ENCODE measurements at regions not wholly inside any gene's neighbourhood (a gene's known extent, or its start where the extent isn't known, plus 50 kb on each side); places are given as distances from the start of the nearest gene placed in this dataset.
"Not testable (repeated sequence)": the region's sequence is repeated elsewhere in the genome, so short reads cannot be mapped to it uniquely, and the experiment has no call there.

DNA sequence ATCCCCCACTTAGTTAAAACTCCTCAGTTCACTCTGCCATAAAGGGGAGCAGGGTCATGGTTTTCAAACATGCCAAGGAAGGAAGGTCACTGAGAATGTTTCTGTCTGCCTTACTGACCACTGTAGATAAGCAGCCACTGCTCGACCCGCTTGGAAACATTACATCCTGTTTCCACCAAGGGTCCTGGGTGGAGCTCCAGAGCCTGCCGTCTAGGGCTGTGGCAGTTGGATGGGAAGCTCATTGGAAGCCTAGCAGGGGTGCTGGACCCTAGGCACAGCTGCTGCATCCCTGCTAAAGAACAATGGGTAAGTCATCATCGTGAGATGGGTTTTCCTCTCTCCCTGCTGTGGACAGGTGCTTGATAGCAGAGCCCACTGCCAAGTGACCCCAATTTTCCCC, 76.0 kb upstream of the SRD5A3 start:
- H3K27me3 Mint-ChIP-seq (ENCODE audit: low read depth) = peaks cover 5% of the 10 kb centered on the region
- no peak for DNase-seq
- H3K36me3 Mint-ChIP-seq (ENCODE audit: insufficient read depth) = no peaks in the 10 kb centered on the region
- ATAC-seq = no peak
- no peak overlapping the region for H3K4me3 Mint-ChIP-seq
- H3K4me1 Mint-ChIP-seq (ENCODE audit: low read depth) = no peaks in the 10 kb centered on the region
- no peaks in the 10 kb centered on the region for H3K9me3 Mint-ChIP-seq

DNA sequence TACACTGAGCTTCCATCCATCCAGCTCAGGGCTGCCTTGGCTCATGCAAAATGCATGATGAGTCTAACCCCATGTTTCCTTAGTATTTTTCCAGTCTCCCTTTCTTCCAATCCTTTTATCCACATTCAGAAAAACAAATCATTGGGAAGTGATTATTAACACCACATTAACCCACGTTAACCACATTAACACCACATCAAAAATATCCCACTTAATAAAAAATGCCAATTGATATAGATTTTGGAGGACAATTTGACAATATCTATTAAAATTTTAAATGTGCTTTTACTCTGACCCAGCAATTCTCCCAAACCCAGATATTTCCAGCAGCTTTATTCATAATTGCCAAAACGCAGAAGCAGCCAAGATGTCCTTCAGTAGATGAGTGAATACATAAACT, 75.6 kb upstream of the SRD5A3 start:
- Mint-ChIP-seq H3K4me3 (no peak overlapping the region), H3K4me1 (ENCODE audit: low read depth) (no peaks in the 10 kb centered on the region), H3K9me3 (no peaks in the 10 kb centered on the region), H3K27me3 (ENCODE audit: low read depth) (peaks cover 5% of the 10 kb centered on the region), H3K36me3 (ENCODE audit: insufficient read depth) (no peaks in the 10 kb centered on the region)
- no peak for DNase-seq
- ATAC-seq = no peak

DNA sequence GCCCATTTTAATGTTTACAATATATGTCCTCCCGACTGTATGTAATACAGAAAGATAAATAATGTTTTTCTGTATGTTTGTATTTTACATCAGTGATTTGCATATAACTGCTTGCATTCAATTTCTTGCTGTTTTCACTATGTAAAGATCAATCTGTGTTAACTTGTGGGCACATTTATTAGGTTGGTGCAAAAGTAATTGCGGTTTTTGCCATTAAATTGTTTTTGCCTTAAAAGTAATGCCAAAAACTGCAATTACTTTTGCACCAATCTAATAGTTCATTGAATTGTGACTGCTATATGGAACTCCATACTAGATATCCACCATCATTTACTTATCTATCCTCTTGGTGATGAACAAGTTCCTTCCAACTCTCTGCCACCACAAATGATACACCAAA, 73.9 kb upstream of the SRD5A3 start:
- DNase-seq = no peak
- H3K27me3 Mint-ChIP-seq (ENCODE audit: low read depth) = peaks cover 4% of the 10 kb centered on the region
- no peaks in the 10 kb centered on the region for H3K4me1 Mint-ChIP-seq (ENCODE audit: low read depth)
- ATAC-seq = no peak
- no peaks in the 10 kb centered on the region for H3K36me3 Mint-ChIP-seq (ENCODE audit: insufficient read depth)
- no peaks in the 10 kb centered on the region for H3K9me3 Mint-ChIP-seq
- H3K4me3 Mint-ChIP-seq = no peak overlapping the region

GRCh38 chr4:55272589-55272988, 73.5 kb upstream of the SRD5A3 start:
- no peaks in the 10 kb centered on the region for H3K9me3 Mint-ChIP-seq
- ATAC-seq = no peak
- no peak overlapping the region for H3K4me3 Mint-ChIP-seq
- no peak for DNase-seq
- H3K36me3 Mint-ChIP-seq (ENCODE audit: insufficient read depth) = no peaks in the 10 kb centered on the region
- H3K4me1 Mint-ChIP-seq (ENCODE audit: low read depth) = no peaks in the 10 kb centered on the region
- peaks cover 2% of the 10 kb centered on the region for H3K27me3 Mint-ChIP-seq (ENCODE audit: low read depth)

DNA sequence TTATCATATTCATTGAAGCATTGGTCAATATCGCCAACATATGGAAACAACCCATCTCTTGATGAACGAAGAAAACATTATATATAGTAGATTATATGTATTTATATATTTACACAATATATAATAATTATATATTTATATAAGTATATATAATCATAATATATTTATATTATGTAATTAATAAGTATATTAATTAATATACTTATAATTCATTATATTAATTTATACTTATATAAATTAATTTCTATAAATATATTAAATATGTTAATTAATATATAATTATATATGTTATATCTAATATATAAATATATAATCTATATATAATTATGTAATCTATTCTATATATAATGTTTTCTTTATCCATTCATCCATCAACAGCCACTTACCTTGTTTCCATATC, 69.0 kb upstream of the SRD5A3 start:
- H3K4me1 Mint-ChIP-seq (ENCODE audit: low read depth) = no peaks in the 10 kb centered on the region
- ATAC-seq (no peak), DNase-seq (no peak)
- peaks cover 6% of the 10 kb centered on the region for H3K27me3 Mint-ChIP-seq (ENCODE audit: low read depth)
- H3K36me3 Mint-ChIP-seq (ENCODE audit: insufficient read depth) = no peaks in the 10 kb centered on the region
- no peak overlapping the region for H3K4me3 Mint-ChIP-seq
- H3K9me3 Mint-ChIP-seq = peaks cover 6% of the 10 kb centered on the region

DNA sequence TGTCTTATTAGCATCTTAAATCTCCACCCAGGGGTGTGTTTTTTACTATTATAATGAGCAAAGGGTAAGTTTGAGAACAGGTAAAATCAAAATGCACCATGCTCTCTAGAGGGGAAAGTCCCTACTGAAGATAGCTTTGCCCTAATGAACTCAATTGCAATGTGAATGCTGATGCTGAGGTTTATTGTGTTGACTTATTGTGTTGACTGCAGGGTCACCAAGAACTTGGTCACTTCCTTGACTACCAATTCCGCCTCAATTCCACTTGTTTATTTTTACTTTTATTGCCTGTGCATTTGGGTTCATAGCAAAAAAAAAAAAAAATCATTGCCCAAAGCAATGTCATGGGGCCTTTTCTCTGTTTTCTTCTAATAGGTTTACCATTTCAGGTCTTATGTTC, 67.7 kb upstream of the SRD5A3 start:
- H3K36me3 Mint-ChIP-seq (ENCODE audit: insufficient read depth) = no peaks in the 10 kb centered on the region
- H3K4me3 Mint-ChIP-seq = no peak overlapping the region
- DNase-seq (no peak), ATAC-seq (no peak)
- peaks cover 15% of the 10 kb centered on the region for H3K9me3 Mint-ChIP-seq
- peaks cover 4% of the 10 kb centered on the region for H3K27me3 Mint-ChIP-seq (ENCODE audit: low read depth)
- no peaks in the 10 kb centered on the region for H3K4me1 Mint-ChIP-seq (ENCODE audit: low read depth)

- H3K4me3 Mint-ChIP-seq; ATAC-seq; H3K36me3 Mint-ChIP-seq (ENCODE audit: insufficient read depth); H3K27me3 Mint-ChIP-seq (ENCODE audit: low read depth); H3K4me1 Mint-ChIP-seq (ENCODE audit: low read depth); DNase-seq: not testable (repeated sequence)
- peaks cover 28% of the 10 kb centered on the region for H3K9me3 Mint-ChIP-seq
Measured at GRCh38 chr4:55280474-55280873, 65.6 kb upstream of the SRD5A3 start.

- H3K36me3 Mint-ChIP-seq (ENCODE audit: insufficient read depth); H3K4me3 Mint-ChIP-seq; H3K4me1 Mint-ChIP-seq (ENCODE audit: low read depth); DNase-seq; H3K27me3 Mint-ChIP-seq (ENCODE audit: low read depth); ATAC-seq: not testable (repeated sequence)
- peaks cover 28% of the 10 kb centered on the region for H3K9me3 Mint-ChIP-seq
Measured at GRCh38 chr4:55281118-55281683, 64.8 kb upstream of the SRD5A3 start.

DNA sequence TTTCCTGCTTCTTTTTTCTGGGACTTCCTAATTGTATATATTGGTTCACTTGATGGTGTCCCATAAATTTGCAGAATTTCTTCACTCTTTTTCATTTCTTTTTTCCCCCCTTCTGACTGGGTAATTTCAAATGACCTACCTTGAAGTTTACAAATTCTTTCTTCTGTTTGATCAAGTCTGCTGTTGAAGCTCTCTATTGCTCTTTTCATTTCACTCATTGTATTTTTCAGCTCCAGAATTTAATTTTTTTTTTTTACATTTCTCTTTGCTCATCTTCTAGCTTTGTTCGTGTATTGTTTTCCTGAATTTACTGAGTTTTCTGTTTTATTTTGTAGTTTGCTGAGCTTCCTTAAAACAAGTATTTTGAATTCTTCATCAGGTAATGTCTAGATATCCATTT, 61.7 kb upstream of the SRD5A3 start:
- DNase-seq (no peak), ATAC-seq (no peak)
- H3K36me3 Mint-ChIP-seq (ENCODE audit: insufficient read depth) = no peaks in the 10 kb centered on the region
- peaks cover 28% of the 10 kb centered on the region for H3K9me3 Mint-ChIP-seq
- peaks cover 7% of the 10 kb centered on the region for H3K27me3 Mint-ChIP-seq (ENCODE audit: low read depth)
- H3K4me1 Mint-ChIP-seq (ENCODE audit: low read depth) = no peaks in the 10 kb centered on the region
- H3K4me3 Mint-ChIP-seq = no peak overlapping the region

GRCh38 chr4:55291227-55291640, 54.8 kb upstream of the SRD5A3 start:
- Mint-ChIP-seq H3K4me3 (no peak overlapping the region), H3K36me3 (ENCODE audit: insufficient read depth) (no peaks in the 10 kb centered on the region), H3K27me3 (ENCODE audit: low read depth) (peaks cover 6% of the 10 kb centered on the region), H3K9me3 (no peaks in the 10 kb centered on the region), H3K4me1 (ENCODE audit: low read depth) (no peaks in the 10 kb centered on the region)
- DNase-seq = no peak
- ATAC-seq = no peak

- Mint-ChIP-seq H3K4me1 (ENCODE audit: low read depth) (no peaks in the 10 kb centered on the region), H3K9me3 (no peaks in the 10 kb centered on the region), H3K4me3 (no peak overlapping the region), H3K27me3 (ENCODE audit: low read depth) (peaks cover 8% of the 10 kb centered on the region), H3K36me3 (ENCODE audit: insufficient read depth) (no peaks in the 10 kb centered on the region)
- ATAC-seq (no peak), DNase-seq (no peak)
Measured at GRCh38 chr4:55296096-55296495, 49.9 kb upstream of the SRD5A3 start.

Measured in activated T-cell treated with anti-CD3 and anti-CD28 coated beads, Interleukin-2, amount 50 U/mL, for 4 hours (primary cell).